ENCODE measurements at regions not wholly inside any gene's neighbourhood (a gene's known extent, or its start where the extent isn't known, plus 50 kb on each side); places are given as distances from the start of the nearest gene placed in this dataset.
A peak's percentile ranks its signal among the peaks of the same experiment; 100 is the strongest.
"Not testable (repeated sequence)": the region's sequence is repeated elsewhere in the genome, so short reads cannot be mapped to it uniquely, and the experiment has no call there.

DNA sequence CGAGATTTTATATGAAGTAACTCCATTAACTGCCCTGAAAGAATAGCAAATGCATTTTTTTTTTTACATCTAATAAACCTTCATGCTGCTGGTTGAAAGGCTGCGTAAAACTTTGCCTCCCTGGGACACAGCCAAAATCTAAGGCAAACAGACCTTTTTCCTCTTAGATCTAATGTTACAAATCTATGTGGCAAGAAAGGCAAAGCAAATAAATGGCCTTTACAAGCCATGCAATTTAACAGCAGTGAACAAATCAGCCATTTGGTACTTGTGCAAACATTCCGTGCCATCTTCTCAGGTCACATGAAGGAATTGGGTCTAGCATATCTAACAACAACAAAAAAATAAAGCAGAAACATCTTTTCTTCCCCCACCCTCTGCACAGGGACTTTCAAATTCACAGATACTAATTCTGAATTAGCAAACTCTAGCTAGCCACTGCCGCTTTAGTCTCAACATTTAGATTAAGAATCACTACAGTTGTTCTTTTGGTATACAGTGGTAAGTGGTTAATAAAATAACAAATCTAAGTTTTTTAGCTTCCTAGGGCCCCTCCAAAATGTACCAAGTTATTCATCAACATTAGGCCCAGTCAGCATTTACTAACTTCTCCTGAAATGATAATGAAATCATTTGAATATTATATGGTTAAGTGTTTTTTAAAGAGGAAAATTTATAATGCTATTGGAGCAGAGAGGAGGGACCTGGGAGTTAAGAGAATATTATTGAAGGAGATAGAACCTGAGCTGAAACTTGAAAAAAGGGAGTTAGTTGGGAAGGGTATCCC is 593.8 kb downstream of the SMARCA1 start:
- DNase-seq: no peak

DNA sequence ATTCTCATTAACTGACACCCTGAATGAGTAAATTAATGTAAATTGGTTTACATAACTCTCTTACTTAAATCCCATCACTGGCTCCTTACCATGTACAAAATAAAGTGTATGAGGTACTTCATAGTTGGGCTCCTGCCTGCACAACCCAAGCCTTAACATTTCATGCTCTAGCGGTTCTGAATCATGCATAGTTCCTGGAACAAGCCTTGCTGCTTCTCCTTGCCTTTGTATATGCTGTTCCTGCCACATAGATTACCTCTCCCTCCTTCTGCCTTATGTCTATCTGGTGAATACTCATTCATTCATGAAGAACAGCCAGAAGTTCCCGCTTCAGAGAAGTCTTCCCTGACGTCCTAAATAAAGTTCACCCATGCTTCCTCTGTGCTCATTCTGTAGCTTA is 594.7 kb downstream of the SMARCA1 start:
- DNase-seq: no peak

DNA sequence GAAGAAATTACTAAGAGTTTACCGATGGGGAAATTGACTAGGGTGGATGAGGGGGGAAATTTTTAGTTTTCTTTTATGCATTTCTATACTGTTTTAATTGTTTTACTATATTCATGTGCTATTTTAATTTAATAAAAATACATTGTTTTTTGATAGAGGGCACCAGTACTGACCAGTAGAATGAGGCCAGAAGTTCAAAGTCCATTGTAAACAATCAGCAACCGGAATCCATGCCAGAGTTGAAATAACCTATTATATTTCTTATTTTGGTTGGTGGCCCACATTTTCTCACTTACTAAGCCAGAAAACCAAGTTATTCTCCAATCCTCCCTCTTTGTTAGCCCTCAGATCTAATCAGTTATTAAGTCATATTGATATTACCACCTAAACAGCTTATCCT is 595.9 kb downstream of the SMARCA1 start:
- DNase-seq: no peak

DNA sequence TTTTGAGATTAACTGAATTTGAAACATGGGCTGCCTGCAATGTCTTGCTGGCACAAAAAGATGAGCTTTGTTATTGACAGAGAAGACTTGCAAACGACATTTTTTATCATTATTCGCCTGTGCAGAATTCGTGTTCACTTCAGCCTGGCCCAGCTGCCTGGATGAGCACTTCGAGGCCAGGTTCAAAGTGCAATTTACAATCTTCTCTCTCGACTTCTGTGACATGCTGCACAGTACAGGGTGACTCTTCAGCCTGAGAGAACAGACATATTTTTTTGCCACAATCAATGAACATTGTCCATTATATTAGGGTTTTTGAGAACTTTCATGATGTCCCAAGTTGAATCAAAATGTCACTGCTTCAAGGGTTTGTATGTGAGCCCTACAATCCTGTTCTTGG is 616.5 kb downstream of the SMARCA1 start:
- no peak for DNase-seq

DNA sequence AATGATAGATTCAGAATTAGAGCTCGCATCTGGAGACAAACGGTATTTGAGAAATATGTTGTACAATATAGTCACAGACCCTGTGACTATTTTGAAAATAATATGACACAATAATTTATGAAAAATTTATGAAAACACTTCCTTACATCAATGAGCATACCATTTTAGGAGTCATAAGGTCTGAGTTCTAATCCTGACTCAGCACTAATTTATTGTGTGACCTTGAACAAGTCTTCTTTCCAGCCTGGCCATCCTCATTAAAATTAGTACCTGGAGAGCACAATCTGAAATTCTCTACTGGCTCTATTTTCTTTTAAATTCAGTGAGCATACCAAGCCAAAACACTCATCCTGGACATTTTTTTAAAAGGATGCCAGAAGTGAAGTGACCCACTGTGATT is 622.3 kb downstream of the SMARCA1 start:
- DNase-seq: no peak

DNA sequence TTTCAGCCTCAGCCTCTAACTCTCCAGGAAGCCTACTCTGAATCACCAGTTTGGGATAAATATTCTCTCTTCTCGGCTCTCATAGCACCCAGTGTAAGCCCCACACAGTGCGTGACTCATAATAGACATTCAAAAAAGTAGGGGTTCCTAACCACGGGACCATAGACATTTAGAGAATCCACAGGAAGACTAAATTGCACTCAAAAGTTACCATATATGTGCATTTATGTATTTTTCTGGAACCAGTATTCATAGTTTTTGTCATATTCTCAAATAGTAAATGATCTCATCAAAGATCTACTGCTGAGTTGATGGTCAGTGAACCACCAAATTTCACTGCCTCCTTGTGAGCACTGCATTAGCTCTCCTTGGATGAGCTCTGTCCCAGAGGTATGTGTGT is 625.7 kb downstream of the SMARCA1 start:
- DNase-seq: no peak

DNA sequence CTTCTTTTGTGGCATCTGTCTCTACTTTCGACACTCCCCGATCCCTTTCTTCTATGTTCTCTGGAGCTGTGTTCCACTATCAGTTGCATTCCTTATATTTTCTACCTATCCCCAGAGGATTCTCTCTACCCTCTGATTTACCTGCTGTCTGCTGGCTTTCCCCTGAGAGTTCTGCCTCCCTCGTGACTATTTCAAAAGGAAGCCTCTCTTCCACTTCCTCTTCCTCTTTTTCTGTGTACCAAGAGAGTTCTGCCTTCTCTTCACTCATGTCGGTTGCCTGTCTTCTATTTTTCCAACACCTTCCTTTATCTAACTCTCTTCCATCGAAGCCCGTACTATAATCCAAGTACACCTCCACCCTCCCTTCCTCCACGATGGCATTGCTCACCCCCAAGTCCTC is 631.7 kb downstream of the SMARCA1 start:
- no peak for DNase-seq

DNA sequence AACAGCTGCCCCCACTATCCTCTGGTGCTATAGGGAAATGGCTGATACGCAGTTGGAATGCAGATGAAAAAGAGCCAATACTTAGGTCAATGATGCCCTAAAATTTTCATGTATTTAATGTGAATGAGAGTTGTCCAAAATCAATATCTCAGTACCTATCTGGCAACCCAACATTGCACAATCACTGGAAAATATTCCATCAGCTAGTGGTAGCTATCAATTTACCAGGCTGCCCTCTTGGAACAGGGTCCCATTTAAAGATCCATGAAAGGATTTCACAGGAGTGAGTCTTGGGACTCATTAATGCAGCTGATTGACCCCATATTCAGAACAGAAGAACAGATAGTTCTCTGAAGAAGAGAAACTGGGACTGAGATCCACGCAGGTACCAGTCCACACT is 638.9 kb downstream of the SMARCA1 start:
- DNase-seq: no peak

DNA sequence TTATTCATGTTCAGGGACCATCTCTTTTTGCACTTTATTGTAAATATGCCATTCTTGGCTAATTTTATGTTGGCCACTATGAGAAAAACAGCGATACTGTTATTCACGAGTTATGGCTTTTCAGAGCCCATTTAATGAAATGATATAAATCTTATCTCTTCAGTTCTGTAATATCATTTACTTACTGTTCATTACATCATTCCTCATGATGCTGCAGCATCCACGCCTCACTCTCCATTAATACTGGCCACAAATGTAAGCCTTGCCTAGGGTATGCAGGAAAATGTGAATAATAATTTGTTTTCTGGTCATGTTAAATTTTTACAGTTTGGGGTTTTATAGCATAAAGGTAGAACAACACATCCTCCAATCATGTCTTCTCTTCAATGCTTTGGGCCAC is 639.6 kb downstream of the SMARCA1 start:
- no peak for DNase-seq

DNA sequence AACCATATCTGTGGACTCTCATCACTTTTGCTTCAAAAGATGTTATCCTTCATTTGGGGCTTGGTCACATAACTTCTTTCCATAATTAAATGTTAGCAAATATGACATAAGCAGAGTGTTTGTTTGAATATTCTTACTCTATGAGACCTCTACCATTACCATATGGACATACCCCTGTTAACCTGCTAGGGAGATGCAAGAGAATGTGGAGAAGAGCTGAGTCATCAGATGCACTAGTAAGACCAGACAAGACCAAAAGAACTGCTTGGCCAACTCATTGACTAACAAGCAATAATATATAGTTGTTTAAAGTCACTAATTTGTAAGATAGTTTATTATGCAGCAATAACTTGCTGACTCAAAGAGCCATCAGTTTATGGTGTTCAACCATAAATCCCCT is 652.9 kb downstream of the SMARCA1 start:
- DNase-seq: no peak

DNA sequence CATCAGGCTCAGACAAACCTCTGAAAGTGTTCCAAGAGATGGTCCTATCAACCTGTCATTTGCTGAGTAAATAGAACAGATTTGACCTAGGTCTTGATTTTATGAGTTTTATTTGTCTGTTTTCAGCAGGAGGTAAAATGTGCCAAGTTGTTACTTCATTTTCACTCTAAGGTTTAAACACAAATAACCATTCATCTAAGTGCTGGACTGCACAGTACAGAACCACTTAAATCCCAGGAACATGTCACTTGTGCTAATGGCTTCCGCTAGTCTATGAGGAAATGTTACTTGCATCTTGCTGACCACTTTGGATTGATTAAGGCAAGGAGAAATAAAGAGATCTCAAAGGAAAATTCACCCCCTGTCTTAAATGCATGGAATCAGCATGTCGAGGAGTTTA is 660.7 kb downstream of the SMARCA1 start:
- DNase-seq: no peak

DNA sequence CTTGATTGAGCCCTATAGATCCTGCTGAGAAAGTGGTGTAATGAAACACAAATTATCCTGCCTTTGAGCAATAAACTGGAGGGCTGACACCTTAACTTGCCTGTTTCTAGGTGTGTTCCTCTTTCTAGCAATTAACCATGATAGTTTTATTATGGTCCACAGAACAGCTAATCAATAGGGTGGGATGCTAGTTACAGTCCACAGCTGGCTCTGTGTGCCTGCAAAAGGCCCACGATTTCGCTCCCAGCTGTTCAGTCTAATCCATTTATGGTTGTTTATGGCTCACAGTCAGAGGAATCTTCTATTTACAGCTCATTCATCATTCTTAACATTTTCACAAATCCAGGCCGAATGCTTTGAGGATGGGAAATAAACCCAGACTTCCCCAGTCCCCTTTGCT is 674.9 kb downstream of the SMARCA1 start:
- DNase-seq: no peak

DNA sequence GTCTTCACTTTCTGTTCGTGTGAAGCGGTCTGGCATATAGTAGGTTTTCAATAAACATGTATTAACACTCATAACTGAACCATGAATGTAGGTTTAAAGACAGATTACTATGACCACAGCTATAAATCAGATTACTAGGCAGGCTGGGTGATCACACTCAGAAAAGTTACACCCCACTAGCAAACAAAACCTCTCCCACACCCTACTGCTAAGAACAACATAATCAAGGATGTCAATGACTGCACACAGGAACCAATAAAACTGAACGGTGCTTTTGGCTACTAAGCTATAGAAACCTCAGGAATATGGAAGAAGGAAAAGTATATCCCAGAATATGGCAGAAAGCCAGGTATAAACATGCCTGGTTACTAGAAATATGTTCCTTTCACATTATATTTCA is 676.9 kb downstream of the SMARCA1 start:
- no peak for DNase-seq

DNA sequence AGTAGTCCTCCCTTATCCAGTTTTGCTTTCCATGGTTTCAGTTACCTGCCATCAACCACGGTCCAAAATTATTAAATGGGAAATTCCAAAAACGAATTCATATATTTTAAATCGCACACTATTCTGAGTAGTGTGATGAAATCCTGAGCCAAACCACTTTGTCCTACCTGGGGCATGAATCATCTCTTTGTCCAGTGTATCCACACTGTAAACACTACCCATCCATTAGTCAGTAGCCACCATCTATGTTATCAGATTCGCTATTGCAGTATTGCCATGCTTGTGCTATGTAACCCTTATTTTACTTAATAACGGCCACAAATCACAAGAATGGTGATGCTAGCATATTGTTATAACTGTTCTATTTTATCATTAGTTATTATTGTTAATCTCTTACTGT is 704.6 kb downstream of the SMARCA1 start:
- no peak for DNase-seq

DNA sequence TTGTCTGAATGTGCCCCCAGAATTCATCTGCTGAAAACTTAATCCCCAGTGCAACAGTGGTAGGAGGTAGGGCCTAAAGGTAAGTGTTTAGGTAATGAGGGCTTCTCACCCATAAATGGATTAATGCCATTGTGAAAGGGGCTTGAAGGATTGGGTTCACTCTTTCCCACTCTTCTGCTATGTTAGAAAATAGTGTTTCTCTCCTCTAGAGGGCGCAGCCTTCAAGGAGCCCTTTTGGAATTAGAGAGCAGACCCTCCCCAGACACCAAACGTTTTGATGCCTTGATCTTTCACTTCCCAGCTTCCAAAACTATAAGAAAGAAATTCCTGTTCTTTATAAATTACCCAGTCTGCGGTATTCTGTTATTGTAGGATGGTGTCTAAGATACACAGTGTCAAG is 706.4 kb downstream of the SMARCA1 start:
- no peak for DNase-seq

DNA sequence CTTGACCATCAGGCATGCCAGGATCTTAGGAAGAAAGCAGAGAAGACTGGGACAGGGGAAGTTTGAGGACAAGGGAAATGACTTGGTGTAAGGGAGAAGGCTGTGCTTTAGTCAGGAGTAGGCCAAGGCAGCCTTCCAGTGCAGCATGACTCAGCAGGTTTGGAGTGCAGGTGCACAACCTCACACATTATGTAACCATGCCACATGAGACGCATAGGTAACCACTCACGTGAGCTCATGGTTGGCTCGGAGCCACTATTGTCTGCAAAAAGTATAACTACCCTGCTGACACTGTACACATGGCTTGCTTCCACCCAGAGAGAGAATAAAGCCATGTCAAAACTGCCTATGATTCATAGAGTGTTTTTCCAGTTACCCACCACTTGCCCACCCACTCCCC is 715.9 kb downstream of the SMARCA1 start:
- DNase-seq: no peak

DNA sequence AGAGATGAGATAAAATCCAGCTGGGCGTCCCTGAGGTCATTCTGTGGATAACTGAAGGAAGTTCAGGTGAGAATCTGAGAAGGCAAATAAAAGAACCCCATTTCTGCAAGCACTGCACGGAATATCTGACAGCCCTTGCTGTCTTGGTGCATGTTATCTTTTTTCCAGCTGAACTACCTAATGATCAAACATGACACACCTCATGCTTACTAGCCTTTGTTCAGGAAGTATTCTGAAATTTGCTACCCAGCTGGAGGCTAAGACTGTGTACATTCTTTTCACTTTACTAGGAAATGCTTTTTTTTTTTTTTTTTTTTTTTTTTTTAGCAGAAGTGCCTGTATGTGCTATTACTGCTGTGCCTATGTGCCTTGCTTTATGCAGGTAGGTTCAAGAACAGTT is 718.1 kb downstream of the SMARCA1 start:
- DNase-seq: no peak

DNA sequence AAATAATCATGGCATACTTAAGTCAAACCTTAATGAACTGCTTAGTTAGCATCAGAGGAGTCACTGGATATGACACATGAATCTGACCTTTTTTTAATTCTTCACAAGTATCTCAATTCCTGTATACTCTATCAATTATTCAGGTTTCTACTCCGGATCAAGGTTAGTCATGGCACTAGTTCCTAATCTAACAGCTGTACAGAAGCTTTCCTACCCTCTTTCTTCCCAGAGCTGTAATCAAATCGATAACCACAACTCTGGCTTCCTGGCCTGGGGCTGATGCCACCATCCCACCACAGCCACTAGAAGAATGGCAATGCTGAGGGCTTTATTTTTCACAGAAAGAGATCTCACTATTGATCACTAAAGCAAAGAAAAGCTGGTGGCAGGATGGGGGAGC is 718.5 kb downstream of the SMARCA1 start:
- DNase-seq: no peak

DNA sequence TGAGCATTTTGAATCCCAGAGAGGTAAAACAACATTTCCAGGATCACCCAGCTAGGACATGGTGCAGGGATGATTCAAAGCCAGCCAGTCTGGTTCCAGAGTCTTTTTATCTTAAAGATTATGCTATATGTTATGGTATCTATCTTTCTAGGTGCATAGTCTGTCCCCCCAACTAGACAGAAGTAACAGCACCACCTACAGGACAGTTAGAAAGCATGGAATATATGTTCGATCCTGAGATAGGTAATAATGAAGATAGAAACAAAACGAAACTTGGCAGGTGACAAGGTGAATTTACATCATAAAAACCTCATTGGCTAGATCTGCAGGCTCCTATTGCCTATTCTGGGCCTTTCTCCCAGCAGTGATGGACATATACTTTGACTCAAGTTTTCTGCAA is 723.2 kb downstream of the SMARCA1 start:
- no peak for DNase-seq

DNA sequence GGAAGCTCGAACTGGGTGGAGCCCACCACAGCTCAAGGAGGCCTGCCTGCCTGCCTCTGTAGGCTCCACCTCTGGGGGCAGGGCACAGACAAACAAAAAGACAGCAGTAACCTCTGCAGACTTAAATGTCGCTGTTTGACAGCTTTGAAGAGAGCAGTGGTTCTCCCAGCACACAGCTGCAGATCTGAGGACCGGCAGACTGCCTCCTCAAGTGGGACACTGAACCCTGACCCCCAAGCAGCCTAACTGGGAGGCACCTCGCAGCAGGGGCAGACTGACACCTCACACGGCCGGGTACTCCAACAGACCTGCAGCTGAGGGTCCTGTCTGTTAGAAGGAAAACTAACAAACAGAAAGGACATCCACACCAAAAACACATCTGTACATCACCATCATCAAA is 730.9 kb upstream of the ACTRT1 start:
- not testable (repeated sequence) for DNase-seq

DNA sequence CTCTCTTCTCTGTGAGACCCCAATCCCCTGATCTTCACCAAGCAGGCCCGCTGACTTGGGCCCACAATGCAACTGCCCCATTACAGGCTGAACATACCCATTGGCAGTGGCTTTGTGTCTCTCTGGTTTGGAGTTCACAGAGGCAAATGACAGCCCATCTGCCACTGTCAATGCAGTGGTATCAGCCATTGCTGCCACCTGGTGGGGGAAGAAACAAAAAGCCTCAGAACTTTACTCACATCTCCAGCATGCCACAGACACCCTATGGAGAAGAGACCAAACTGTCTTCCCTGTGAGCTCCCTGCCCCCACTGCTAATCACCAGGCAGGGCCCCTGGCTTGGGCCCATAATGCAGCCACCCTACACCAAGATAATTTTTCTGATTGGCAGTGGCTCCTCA is 729.3 kb upstream of the ACTRT1 start:
- DNase-seq: peak; percentile 5

DNA sequence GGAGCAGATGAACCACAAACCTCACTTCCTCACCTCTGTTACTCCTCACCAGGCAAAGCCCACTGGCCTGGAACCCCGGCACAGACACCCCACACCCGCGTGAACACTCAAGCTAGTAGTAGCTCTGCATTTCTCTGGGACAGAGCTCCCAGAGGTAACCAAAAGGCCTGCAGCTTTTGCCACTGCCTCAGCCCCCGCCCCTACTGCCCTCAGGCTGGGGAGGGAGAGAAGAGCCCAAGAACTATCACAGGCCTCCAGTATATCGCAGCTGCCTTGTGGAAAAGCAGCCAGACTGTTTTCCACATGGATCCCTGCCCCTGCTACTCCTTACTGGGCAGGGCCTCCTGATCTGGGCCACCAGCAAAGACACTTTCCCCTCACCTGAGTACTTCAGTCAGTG is 728.7 kb upstream of the ACTRT1 start:
- no peak for DNase-seq

DNA sequence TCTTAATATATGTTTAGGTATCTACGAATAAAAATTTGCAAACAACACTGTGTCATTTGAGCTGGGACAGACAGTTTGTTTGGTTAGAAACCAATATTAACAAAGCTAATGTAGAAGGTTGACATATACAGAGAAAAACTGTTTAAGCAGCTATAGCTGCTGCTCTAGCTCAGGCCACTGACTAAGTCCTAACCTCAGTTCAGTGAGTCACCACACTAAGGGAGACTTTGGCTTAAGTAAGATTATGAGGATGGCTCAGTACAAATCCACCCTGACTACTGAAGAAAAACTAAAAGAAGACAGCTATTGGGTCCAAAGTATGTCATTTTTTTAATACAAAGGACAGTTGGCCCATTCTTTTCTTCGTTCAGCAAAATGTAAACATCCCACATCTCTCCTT is 717.3 kb upstream of the ACTRT1 start:
- no peak for DNase-seq

DNA sequence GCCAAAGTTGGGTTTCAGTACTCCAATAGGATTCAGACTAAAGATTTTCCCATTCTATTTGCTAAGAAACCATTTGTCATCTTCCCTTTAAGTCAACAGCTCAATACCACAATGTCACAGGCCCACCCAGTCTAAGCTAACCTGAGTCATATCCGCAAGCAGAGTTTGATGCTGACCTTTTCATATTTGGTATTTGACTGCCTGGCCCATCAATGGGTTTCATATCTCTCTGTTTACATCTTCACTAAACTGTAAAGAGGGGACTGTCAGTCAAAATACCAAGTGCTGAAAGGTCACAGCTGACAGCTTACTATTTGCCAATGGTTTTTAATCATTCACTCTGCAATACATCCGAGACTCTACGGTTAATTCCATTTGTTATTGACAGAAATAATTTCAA is 707.5 kb upstream of the ACTRT1 start:
- DNase-seq: no peak

DNA sequence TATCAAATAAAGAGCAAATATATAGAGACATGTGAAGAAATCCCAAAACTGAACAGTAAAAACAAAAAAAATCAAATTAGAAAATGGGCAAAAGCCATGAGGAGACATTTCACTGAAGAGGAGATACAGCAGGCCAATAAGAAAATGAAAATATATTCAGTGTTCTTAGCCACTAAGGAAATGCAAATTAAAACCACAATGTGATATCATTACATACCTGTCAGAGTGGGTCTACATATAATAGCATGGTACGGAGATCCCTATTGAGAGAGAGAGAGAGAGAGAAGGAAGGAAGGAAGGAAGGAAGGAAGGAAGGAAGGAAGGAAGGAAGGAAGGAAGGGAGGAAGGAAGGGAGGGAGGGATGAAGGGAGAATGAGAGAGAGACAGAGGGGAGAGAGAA is 707.0 kb upstream of the ACTRT1 start:
- no peak for DNase-seq

DNA sequence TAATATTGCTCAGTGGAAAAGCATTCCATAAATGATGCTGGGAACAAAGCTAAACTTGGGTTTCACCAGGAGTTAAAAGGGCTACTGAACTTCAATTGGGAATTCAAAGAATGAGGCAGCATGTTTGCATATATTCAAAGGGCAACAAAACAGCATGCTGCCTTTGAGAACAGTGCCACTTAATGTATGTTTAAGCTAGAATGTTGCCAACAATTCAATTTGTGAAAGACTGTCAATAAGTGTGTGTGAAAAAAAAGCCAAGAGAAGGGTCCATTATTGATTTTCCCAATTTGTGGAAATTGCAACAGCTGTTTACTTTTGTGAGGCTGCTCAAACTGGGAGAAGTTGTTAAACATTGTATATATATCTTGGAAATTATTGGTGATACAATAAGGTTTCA is 701.9 kb upstream of the ACTRT1 start:
- no peak for DNase-seq
